PFSK-1 (cell line): ENCODE measurements at regions not wholly inside any gene's neighbourhood (a gene's known extent, or its start where the extent isn't known, plus 50 kb on each side); places are given as distances from the start of the nearest gene placed in this dataset.

Experiments used
- FOXP2 ChIP-seq: optimal IDR thresholded peaks from 2 replicates; pipeline ENCODE3; 2011; ENCODE audit warnings: borderline replicate concordance, control low read depth, inconsistent platforms; ENCODE audit not compliant: insufficient read depth; ENCODE audit errors: extremely low read length, extremely low read depth
- POLR2AphosphoS5 ChIP-seq: IDR thresholded peaks from 2 replicates; pipeline ENCODE4 v1.6.1; 2012; ENCODE audit warnings: low read depth, mild to moderate bottlenecking, control low read depth, low read length, moderate library complexity
- SIN3A ChIP-seq: IDR thresholded peaks from 2 replicates; pipeline ENCODE4 v1.6.1; 2012; ENCODE audit warnings: mild to moderate bottlenecking, low read length, moderate library complexity, borderline replicate concordance; ENCODE audit not compliant: insufficient read depth

GRCh38 chr21:16983420-16983819 is 529.4 kb upstream of the CXADR start:
- TF ChIP-seq POLR2AphosphoS5 (no peak), SIN3A (no peak), FOXP2 (no peak)
